ENCODE measurements at regions not wholly inside any gene's neighbourhood (a gene's known extent, or its start where the extent isn't known, plus 50 kb on each side); places are given as distances from the start of the nearest gene placed in this dataset.

GRCh38 chr10:29151005-29151404 lies 137.9 kb upstream of the LYZL1 start:
- H3K4me3 ChIP-seq (ENCODE audit: low read depth, low read length) = no peak overlapping the region
- TF ChIP-seq CTCF (IDR thresholded peaks at IDR 0.05; ENCODE audit: insufficient read depth, low read length) = no peak
- DNase-seq (ENCODE audit: low read depth) = no peak

GRCh38 chr10:29157321-29157720 lies 131.5 kb upstream of the LYZL1 start:
- no peak for TF ChIP-seq CTCF (IDR thresholded peaks at IDR 0.05; ENCODE audit: insufficient read depth, low read length)
- no peak overlapping the region for H3K4me3 ChIP-seq (ENCODE audit: low read depth, low read length)
- no peak for DNase-seq (ENCODE audit: low read depth)

GRCh38 chr10:29158066-29158465 lies 130.8 kb upstream of the LYZL1 start:
- no peak for TF ChIP-seq CTCF (IDR thresholded peaks at IDR 0.05; ENCODE audit: insufficient read depth, low read length)
- no peak for DNase-seq (ENCODE audit: low read depth)
- no peak overlapping the region for H3K4me3 ChIP-seq (ENCODE audit: low read depth, low read length)

GRCh38 chr10:29160150-29160617 lies 128.7 kb upstream of the LYZL1 start:
- peak; percentile 78 for DNase-seq (ENCODE audit: low read depth)
- TF ChIP-seq CTCF (IDR thresholded peaks at IDR 0.05; ENCODE audit: insufficient read depth, low read length) = no peak
- no peak overlapping the region for H3K4me3 ChIP-seq (ENCODE audit: low read depth, low read length)

- peak; percentile 39 for DNase-seq (ENCODE audit: low read depth)
- TF ChIP-seq CTCF (IDR thresholded peaks at IDR 0.05; ENCODE audit: insufficient read depth, low read length) = no peak
- H3K4me3 ChIP-seq (ENCODE audit: low read depth, low read length) = no peak overlapping the region
Measured at GRCh38 chr10:29163746-29164145, 125.1 kb upstream of the LYZL1 start.

- TF ChIP-seq CTCF (IDR thresholded peaks at IDR 0.05; ENCODE audit: insufficient read depth, low read length) = no peak
- H3K4me3 ChIP-seq (ENCODE audit: low read depth, low read length) = no peak overlapping the region
- DNase-seq (ENCODE audit: low read depth) = no peak
Measured at GRCh38 chr10:29166713-29167112, 122.2 kb upstream of the LYZL1 start.

- no peak for DNase-seq (ENCODE audit: low read depth)
- TF ChIP-seq CTCF (IDR thresholded peaks at IDR 0.05; ENCODE audit: insufficient read depth, low read length) = no peak
- H3K4me3 ChIP-seq (ENCODE audit: low read depth, low read length) = no peak overlapping the region
Measured at GRCh38 chr10:29169021-29169420, 119.8 kb upstream of the LYZL1 start.
